ENCODE measurements at regions not wholly inside any gene's neighbourhood (a gene's known extent, or its start where the extent isn't known, plus 50 kb on each side); places are given as distances from the start of the nearest gene placed in this dataset.

GRCh38 chr6:130681028-130681427 lies 146.2 kb upstream of the SMLR1 start:
- H3K27me3 ChIP-seq (ENCODE audit: control insufficient read depth, insufficient read depth, low read length): no peaks in the 10 kb centered on the region
- no peak for DNase-seq (ENCODE audit: low read depth)
- TF ChIP-seq, protein P1, sequence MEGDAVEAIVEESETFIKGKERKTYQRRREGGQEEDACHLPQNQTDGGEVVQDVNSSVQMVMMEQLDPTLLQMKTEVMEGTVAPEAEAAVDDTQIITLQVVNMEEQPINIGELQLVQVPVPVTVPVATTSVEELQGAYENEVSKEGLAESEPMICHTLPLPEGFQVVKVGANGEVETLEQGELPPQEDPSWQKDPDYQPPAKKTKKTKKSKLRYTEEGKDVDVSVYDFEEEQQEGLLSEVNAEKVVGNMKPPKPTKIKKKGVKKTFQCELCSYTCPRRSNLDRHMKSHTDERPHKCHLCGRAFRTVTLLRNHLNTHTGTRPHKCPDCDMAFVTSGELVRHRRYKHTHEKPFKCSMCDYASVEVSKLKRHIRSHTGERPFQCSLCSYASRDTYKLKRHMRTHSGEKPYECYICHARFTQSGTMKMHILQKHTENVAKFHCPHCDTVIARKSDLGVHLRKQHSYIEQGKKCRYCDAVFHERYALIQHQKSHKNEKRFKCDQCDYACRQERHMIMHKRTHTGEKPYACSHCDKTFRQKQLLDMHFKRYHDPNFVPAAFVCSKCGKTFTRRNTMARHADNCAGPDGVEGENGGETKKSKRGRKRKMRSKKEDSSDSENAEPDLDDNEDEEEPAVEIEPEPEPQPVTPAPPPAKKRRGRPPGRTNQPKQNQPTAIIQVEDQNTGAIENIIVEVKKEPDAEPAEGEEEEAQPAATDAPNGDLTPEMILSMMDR (IDR thresholded peaks at IDR 0.05; ENCODE audit: insufficient read depth, low read length, poor library complexity, severe bottlenecking): no peak
- no peaks in the 10 kb centered on the region for H3K36me3 ChIP-seq (ENCODE audit: control insufficient read depth, insufficient read depth, low read length)
- no peak overlapping the region for H3K4me3 ChIP-seq (ENCODE audit: low read depth, low read length)

- TF ChIP-seq, protein P1 (IDR thresholded peaks at IDR 0.05; ENCODE audit: insufficient read depth, low read length, poor library complexity, severe bottlenecking): no peak
- Histone ChIP-seq H3K36me3 (ENCODE audit: control insufficient read depth, insufficient read depth, low read length) (no peaks in the 10 kb centered on the region), H3K4me3 (ENCODE audit: low read depth, low read length) (no peak overlapping the region), H3K27me3 (ENCODE audit: control insufficient read depth, insufficient read depth, low read length) (no peaks in the 10 kb centered on the region)
- DNase-seq (ENCODE audit: low read depth): no peak
Measured at GRCh38 chr6:130682066-130682465, 145.1 kb upstream of the SMLR1 start.

- Histone ChIP-seq H3K4me3 (ENCODE audit: low read depth, low read length) (no peak overlapping the region), H3K36me3 (ENCODE audit: control insufficient read depth, insufficient read depth, low read length) (no peaks in the 10 kb centered on the region), H3K27me3 (ENCODE audit: control insufficient read depth, insufficient read depth, low read length) (no peaks in the 10 kb centered on the region)
- TF ChIP-seq, protein P1 (IDR thresholded peaks at IDR 0.05; ENCODE audit: insufficient read depth, low read length, poor library complexity, severe bottlenecking): no peak
- DNase-seq (ENCODE audit: low read depth): no peak
Measured at GRCh38 chr6:130683761-130684517, 143.3 kb upstream of the SMLR1 start.

DNA sequence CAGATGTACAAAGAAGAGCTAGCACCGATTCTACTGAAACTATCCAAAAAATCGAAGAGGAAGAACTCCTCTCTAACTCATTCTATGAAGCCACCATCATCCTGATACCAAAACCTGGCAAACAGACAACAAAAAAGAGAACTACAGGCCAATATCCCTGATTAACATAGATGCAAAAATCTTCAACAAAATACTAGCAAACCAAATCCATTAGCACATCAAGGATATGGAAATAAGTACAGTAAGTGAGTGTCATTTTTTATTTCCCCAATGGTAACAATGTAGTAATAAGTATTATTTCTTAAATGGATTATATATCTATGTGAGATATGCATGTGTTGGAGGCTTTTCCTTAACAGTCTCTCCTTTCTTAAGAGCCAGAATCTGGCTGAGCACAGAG lies 134.5 kb upstream of the SMLR1 start:
- Histone ChIP-seq H3K36me3 (ENCODE audit: control insufficient read depth, insufficient read depth, low read length) (no peaks in the 10 kb centered on the region), H3K4me3 (ENCODE audit: low read depth, low read length) (no peak overlapping the region), H3K27me3 (ENCODE audit: control insufficient read depth, insufficient read depth, low read length) (no peaks in the 10 kb centered on the region)
- no peak for DNase-seq (ENCODE audit: low read depth)
- TF ChIP-seq, protein P1 (IDR thresholded peaks at IDR 0.05; ENCODE audit: insufficient read depth, low read length, poor library complexity, severe bottlenecking): no peak

DNA sequence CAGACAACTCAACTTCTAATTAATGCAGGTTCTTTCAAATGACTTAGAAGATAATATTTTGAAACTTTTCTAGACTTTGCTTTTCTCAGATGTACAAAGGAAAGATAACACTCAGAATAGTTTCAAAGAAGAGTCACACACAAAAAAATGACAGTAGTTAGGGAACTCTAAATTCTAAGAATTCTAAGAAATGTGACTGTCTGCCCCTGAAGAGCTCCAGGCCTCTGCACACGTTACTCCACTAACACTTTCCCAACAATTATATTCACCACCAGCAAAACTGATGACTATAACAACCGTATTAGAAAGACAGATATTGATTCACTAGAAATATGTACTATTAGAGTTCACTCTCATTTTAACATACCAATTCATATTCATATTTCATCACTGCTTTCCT lies 133.3 kb upstream of the SMLR1 start:
- TF ChIP-seq, protein P1 (IDR thresholded peaks at IDR 0.05; ENCODE audit: insufficient read depth, low read length, poor library complexity, severe bottlenecking): no peak
- Histone ChIP-seq H3K36me3 (ENCODE audit: control insufficient read depth, insufficient read depth, low read length) (no peaks in the 10 kb centered on the region), H3K4me3 (ENCODE audit: low read depth, low read length) (no peak overlapping the region), H3K27me3 (ENCODE audit: control insufficient read depth, insufficient read depth, low read length) (no peaks in the 10 kb centered on the region)
- no peak for DNase-seq (ENCODE audit: low read depth)

- no peak overlapping the region for H3K4me3 ChIP-seq (ENCODE audit: low read depth, low read length)
- H3K36me3 ChIP-seq (ENCODE audit: control insufficient read depth, insufficient read depth, low read length): no peaks in the 10 kb centered on the region
- no peaks in the 10 kb centered on the region for H3K27me3 ChIP-seq (ENCODE audit: control insufficient read depth, insufficient read depth, low read length)
- no peak for DNase-seq (ENCODE audit: low read depth)
- TF ChIP-seq, protein P1 (IDR thresholded peaks at IDR 0.05; ENCODE audit: insufficient read depth, low read length, poor library complexity, severe bottlenecking): no peak
Measured at GRCh38 chr6:130694606-130695005, 132.6 kb upstream of the SMLR1 start.

Data from kidney epithelial cell (primary cell).